ENCODE measurements at regions not wholly inside any gene's neighbourhood (a gene's known extent, or its start where the extent isn't known, plus 50 kb on each side); places are given as distances from the start of the nearest gene placed in this dataset.
A peak's percentile ranks its signal among the peaks of the same experiment; 100 is the strongest.
"Not testable (repeated sequence)": the region's sequence is repeated elsewhere in the genome, so short reads cannot be mapped to it uniquely, and the experiment has no call there.

DNA sequence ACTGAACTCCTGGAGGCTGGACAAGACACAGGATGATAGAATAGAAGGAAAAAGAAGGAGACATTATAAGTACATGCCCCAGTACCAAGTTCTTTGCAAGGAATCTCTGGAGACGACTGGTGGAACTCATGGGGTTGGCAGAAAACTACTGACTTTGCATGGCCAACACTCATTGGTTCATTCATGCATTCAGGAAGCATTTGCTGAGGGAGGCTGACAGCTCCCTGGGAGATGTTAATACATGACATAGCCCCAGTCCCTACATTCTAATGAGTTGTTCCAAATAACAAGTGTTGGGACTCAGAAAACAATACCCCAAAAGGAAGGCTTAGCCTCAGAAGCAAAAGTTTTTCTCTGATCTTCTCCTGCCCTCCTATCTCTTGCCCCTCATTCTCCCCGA is 172.8 kb upstream of the IRF2BP2 start:
- DNase-seq, result no peak

- no peak for DNase-seq
Measured at GRCh38 chr1:234782105-234782751, 172.2 kb upstream of the IRF2BP2 start.

GRCh38 chr1:234781241-234782065 is 171.5 kb upstream of the IRF2BP2 start:
- no peak for DNase-seq

- DNase-seq, result no peak
Measured at GRCh38 chr1:234780531-234781162, 170.7 kb upstream of the IRF2BP2 start.

- no peak for DNase-seq
Measured at GRCh38 chr1:234780112-234780511, 170.1 kb upstream of the IRF2BP2 start.

GRCh38 chr1:234779600-234779999 is 169.6 kb upstream of the IRF2BP2 start:
- DNase-seq, result not testable (repeated sequence)

GRCh38 chr1:234779160-234779538 is 169.2 kb upstream of the IRF2BP2 start:
- DNase-seq, result no peak

DNA sequence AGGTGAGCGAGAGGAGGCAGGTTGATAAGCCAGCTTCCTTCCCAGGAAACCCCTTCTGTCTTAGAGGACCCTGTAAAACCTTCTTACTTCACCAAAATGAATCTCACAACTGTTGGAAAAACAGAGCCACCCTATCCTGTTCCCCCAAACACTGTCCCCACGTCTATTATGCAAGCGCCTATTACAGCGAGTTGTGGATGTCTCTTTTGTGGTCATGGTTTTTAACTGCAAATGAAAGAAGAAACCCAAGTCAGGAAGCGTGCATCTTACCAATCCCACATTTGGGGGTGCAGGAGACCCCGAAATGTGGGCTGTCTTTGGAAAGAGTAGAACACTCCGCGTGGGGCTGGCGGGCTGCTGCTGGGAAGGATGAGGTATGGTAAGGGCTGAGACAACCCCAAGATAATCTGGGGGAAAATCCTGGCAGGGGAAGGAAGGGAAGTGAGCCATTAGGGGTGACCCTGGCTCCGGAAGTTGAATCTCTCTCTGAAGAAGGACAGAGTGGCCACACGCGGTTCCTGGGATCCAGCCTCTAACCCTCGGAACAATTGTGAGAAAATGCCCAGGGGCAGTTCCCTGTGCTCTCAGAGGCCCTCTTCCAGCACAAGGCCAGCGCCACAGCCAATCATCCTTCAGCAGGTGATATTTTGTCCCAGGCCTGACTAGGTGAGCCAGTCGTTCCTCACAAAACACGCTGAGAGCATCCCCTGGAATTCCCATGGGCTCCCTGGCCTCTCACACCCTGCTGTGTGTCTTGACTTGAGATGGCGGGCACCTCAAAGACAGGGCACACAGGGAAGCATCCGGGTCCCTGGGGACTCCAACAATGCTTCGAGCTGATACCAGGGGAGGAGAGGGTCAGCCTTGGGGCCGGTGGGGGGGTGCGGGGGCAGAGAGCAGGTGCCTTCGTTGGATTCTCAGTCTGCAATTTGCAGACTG is 168.5 kb upstream of the IRF2BP2 start:
- DNase-seq, result no peak

GRCh38 chr1:234777856-234778220 is 167.9 kb upstream of the IRF2BP2 start:
- no peak for DNase-seq

DNA sequence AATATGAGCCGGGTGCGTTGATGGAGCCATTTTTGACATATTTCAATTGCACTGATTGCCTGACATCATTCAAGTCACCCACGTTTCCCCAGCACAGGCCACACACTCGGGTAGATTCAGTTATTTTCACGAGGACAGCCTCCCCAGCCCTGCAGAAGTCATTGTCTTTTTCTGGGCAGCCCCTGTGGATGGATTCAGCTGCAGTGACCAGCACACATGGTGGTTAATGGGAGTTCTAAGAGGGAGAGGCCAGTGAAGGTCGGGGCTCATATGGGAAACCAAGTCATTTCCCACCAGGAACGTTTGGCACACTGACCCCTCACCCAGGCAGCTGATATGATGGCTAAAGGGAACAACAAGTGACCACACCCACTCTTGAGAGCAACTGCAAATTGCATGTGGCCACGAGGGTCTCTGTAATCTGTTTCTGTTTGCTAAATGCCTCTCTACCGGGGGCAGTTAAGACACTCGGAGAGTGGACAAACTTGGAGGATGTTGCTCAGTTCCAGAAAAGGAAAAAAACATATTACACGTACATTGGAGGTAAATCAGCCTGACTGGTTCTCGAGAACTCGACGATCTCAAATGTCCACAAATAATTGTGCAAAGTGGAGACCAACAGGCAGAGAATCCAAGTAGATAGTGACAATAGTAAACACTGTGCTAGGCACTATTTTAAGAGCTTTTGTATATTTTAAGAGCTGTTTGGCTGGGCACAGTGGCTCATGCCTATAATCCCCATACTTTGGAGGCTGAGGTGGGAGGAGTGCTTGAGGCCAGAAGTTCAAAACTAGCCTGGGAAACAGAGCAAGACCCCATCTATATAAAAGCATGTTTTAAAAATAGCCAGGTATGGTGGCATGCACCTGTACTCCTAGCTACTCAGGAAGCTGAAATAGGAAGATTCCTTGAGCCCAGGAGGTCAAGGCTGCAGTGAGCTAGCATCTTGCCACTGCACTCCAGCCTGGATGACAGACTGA is 167.2 kb upstream of the IRF2BP2 start:
- no peak for DNase-seq

DNA sequence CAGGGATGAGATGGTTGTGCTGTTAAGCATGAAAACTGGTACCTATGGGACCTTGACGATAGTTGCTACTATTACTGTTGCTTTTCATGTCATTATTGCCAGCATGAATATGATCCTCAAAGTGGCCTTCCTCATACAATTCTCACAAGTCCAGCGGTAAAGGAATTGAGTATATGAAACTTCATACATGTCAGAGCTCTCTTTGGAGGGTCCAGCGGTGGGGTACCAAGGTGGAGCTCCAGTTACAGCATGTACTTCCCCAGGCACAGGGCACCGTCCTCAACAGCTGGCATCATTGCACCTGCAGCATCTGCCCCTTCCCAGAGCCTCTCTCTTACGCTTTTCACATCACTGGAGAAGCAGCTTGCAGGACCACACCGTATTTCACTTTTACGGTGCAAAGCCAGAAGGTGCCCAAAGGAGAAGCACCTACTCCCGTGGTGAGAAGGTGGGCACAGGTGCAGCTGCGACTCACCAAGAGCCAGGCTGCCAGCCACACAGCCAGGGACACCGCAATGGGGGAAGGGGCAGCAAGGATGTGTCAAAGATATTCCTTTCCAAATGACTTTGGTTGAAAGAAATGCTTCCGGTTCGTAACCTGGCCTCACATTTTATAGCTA is 166.4 kb upstream of the IRF2BP2 start:
- DNase-seq, result no peak

DNA sequence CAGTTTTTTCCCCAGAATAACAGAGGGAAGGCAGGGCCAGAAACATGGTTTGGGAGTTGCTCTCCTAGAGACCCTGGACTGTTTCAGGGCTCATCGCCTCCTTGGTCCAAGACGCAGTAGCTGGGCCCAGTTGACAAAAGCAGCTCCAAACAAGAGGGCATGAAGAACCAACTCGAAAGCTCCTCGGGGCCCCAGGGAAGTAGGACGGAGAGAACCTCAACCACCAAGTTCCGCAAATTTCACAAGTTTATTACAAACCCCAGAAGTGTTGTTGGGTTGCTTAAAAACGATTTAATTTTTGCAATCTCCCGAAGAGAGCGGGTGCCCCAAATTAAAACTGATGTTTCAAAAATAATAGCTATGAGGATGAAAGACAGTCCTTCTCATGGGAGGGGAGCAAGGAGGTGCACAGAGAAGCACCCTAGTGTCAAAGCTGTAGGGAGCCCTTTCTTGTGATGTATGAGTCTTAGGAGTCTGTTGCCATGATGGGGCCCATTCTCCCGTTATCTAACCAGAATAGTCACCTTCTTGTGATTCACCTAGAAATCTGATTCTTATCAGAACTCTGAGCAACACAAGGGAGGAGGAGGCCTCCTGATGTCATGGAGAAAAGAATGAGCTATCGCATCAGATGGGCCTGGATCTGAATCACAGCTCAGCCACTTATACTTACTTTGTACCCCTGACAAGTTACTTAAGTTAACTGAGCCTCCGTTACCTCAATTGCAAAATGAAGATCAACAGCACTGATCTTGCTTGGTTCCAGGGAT is 165.7 kb upstream of the IRF2BP2 start:
- no peak for DNase-seq

- DNase-seq, result no peak
Measured at GRCh38 chr1:234774971-234775370, 165.0 kb upstream of the IRF2BP2 start.

GRCh38 chr1:234773936-234774677 is 164.1 kb upstream of the IRF2BP2 start:
- no peak for DNase-seq

GRCh38 chr1:234772345-234773147 is 162.6 kb upstream of the IRF2BP2 start:
- peak; percentile 87 for DNase-seq

DNA sequence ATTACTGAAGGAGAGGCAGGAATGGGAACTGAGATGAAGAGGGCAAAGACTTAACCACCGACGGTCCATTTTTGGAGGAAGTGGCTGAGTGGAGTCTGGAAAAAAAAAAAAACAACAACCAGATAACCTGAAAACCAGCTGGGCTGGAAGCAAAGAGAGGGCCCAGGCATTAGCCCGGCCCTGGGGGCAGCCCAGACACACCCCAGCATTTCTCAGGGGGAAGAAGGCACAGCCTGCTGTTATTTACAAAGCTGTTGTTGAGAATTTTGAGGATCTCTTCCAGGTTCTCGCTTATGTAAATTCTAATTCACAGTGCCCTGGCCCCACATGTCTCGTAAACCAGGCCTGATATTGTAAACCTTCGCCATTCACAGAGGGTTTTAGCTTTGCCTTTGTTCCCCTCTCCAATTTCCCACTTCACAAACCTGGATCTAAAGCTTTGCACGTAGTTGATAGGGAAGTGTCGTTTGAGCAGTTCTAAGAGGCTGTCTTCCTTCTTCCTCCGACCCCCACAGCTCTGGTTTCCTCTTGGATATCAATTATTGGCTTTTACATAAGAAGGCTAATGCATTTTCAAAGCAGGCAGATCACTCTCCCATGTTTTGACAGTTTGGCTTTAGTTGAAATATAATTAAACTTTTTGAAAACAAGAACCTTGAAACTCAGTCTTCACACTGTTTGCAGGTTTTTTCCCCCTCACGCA is 161.8 kb upstream of the IRF2BP2 start:
- DNase-seq, result no peak

DNA sequence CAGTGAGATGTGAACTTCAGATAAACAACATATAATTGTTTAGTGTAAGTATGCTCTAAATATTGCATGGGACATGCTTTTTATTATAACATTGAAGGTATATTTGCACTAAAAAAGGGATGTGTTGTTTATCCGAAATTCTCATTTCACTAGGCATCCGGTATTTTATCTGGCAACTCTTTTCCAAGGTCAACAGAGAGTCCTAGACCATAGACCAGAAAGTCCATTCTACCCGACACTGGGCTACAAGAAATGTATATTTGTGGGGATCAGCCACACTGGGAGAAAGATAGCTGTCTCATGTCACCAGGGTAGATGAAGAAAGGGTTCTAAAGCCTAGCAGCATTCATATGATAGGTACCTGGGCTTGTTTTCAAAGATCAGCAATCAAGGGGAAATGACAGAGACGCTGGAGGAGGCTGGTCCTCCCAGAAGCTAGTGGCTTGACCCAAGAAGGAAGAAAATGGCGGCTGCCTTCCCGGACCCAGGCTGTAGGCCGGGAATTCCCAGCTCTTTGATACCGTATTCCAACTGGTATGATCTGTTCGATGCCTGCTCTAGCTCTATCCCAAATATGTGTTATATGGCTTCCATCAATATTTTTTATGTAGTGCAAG is 161.1 kb upstream of the IRF2BP2 start:
- no peak for DNase-seq

All from CD4-positive, alpha-beta T cell treated with Interleukin-10 for 1 hour (primary cell).